ENCODE measurements at regions not wholly inside any gene's neighbourhood (a gene's known extent, or its start where the extent isn't known, plus 50 kb on each side); places are given as distances from the start of the nearest gene placed in this dataset.
"Not testable (repeated sequence)": the region's sequence is repeated elsewhere in the genome, so short reads cannot be mapped to it uniquely, and the experiment has no call there.

DNA sequence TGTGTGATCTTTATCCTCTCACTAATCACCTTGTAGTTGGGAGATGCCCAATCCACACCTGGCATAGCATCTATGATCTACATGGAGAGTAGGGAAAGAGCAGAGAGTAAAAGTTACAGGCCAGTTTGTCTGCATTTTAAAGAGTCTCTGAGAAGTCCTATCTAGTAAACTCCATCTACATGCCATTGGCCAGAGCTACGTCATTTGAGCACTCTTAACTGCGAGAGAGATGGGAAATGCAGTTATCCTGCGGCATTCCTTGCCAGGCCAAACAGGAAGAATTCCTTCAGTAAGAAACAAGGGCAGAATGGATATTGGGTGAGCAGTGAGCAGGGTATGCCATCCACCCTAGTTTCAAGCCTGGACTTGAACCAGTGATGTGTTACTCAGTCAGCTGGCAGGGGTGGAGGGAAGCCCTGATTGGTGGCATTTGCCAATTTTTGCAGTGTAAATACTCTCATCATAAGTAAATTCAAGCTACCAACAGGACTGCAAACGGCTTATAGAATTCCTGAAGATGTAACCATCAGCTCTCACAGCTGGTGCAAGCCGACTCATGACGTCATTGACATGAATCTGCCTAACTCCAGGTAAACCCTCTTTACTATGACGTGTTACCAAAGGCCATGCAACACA lies 156.8 kb upstream of the MSX2 start:
- DNase-seq: no peak

DNA sequence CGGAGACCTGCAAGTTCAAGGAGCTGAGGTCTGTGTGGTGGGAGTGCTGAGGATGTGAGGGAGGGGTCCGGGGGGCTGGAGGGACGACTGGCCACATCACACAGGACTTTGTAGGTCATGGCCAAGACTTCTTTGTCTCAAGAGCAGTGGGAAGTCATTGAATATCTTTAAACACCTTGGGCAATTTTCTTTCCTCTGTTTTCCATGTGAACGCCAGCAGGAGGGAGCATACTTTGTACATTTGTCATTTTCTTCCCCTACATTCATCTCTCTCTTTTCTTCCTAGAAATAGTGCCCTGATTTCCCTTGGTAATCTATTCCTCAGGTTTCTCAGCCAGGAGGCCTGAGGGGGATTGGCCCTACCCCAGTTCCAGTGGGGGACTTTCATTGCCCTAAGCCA lies 153.7 kb upstream of the MSX2 start:
- DNase-seq: no peak

DNA sequence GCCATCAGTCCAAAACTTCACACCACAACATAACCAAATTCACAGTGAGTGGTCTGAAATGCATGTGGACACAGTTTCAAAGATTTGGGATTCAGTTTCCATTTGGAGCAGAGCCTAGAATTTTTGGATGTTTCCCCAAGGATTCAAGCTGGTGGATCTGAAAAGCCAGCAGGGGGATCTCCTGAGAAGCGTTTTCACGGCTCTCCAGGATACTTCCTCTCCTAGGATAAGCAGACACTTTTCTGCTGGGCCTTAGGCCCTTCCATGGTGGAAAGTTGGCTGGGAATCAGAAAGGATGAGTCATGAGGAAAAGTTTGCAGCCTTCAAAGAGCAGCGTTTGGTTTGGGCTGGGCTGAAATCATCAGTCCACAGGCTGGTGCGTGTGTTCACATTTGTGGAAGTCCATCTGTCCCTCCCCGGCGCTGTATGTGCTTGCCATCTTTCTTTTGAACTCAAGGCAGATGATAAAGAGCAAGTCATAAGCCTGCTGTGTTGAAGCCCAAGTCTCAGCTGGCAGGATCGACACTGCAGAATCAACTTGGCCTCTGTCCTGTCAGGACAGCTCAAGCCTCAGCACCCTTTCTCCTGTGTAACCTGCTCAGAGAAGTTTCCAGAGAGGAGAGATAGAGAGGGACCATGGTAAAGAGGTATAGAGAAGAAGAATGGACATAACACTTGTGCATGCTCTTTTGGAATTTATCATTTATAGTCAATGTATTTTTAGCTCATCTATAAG lies 152.6 kb upstream of the MSX2 start:
- DNase-seq: no peak

DNA sequence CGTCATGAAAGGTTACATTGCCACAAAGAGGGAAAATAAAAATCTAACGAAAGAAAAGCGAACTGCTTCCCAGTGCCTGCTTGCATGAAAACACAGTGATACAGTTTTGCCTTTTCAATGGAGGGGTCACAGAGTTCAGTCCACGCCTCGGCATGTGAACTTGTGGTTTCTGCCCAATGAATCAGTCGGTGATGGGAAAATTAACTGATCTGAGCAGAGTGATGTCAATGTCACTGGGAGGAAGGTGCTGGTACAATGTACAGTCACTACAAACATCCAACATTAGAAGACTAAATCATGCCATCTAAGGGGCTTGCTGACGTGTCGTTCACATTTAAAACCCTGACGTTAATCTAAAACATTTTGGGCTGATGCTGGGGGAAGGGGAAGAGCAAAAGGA lies 151.8 kb upstream of the MSX2 start:
- DNase-seq: no peak

DNA sequence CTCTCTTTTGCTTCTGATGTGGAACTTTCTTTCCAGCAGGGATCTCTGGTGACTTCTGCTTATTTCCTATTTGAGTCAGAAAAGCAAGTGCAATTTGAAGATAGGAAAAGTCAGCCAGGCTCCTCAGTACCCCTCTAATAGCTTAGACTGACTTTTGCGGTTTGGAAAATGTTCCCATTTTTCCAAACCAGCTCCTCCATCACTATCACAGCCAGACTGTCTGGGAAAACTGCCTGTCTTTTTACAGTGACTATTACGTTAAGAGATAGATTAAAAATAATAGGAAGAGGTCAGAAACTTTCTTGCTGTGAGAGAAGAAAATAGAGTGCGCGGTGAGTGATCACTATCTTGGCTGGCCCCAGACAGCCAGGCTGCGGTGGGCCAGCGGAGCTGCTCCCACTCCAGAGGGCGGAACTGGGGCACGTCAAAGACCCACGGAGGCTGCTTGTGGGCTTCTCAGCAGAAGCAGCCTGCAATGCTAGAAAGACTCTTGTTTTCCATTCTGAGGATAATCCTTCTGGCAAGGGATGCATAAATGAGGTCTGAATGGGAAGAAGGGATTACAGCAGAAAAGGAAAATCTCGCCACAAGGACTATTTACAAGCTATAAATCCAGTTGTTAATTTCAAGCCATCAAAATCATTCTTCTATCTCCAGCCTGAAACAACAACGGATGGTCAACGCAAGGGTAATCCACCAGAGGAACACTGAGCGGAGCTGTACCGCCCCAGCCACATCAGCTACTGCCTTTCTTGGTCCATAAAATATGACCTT lies 151.0 kb upstream of the MSX2 start:
- no peak for DNase-seq

DNA sequence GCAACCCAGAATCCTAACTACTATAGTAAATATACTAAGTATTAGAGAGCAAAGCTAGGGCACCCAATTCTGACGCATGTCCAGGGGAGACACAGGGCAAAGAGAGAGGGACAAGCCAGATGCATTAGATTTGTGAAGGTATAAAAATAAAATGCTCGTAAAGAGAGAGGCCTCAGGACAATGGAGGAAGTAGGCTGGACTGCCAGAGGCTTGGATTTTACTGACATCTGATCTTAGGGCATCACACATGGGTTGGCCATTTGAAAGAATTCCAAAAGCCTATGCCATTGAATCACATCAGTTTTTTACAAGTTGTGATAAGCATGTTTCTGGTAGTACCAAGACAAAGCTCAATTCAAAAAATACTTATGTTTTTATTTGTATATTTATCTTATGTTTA lies 149.3 kb upstream of the MSX2 start:
- no peak for DNase-seq

DNA sequence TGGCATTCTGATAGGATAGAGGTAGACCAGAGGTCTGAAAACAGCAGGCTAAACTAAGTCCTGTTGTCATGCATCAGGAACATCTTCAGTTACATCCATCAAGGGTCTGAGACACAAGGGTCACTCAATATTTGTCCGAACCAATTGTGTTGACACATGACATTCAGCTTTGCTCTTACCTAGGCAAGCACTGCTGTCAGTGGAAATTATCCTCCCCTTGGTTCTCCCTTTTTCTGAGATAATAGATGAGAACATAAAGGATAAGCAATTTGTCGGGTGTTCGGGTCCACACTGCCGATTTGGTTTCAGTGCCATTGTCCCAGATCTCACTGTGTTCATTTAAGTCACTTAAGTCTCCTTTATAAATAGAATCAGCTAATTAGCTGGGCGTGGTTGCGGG lies 148.3 kb upstream of the MSX2 start:
- DNase-seq: no peak

DNA sequence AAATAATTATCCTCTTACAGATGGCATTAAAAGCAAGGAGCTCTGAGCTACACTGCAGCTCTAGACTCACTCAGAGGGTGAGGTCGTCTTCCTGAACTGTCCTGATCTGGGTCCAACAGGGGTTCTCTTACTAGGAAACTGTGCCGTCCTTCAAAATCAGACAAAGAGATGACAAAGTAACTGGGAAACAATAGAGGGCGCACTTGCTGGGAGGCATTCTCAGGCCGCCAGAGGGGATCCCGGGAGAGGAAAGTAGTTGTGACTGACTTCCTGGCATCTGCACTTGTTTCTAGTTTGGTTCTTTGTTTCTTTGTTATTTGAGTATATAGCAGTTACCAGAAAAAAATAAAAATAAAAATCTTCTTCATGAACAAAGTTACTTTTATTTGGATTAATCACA lies 142.9 kb upstream of the MSX2 start:
- DNase-seq: no peak

DNA sequence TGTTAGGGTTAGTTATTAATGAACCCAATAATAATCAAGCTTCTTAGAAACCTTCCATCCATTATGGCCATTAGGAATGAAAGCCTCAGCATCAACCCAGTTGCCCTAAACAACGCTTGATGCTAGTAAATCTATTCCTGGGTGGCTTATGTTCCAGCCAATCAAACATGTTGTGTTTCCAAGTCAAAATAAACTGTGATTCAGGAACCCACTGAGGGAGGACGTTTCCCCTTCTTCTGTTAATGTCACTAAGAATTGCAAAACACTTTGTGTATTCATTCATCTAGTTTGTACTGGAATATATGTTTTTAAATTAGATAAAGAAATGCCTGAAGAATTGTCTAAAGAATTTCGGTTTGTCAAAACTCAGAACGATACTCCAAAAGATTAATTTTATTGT lies 142.5 kb upstream of the MSX2 start:
- DNase-seq: no peak

DNA sequence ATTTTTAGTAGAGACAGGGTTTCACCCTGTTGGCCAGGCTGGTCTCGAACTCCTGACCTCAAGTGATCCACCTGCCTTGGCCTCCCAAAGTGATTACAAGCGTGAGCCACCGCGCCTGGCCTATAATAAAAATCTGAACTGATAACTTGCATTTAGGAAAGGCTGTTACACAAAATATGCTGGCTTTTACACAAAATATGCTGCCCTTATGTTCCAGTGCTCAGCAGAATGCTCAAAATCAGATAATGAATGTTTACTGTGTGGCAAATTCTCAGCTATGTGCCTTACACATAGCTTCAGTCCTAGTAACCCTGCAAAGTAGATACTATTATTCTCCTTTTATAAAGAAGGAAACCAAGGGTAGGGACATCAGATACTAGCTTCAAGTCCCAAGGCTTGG lies 141.3 kb upstream of the MSX2 start:
- no peak for DNase-seq

DNA sequence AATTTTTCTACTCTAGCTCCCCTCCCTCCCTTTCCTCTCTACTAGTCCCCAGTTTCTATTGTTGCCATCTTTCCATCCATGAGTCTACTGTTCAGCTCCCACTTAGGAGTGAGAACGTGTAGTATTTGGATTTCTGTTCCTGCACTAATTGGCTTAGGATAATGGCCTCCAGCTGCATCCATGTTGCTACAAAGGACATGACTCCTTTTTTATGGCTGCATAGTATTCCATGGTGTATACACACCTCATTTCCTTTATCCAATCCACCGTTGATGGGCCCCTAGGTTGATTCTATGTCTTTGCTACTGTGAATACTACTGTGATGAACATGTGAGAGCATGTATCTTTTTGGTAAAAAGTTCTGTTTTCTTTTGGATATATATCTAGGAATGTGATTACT lies 138.9 kb upstream of the MSX2 start:
- DNase-seq: no peak

DNA sequence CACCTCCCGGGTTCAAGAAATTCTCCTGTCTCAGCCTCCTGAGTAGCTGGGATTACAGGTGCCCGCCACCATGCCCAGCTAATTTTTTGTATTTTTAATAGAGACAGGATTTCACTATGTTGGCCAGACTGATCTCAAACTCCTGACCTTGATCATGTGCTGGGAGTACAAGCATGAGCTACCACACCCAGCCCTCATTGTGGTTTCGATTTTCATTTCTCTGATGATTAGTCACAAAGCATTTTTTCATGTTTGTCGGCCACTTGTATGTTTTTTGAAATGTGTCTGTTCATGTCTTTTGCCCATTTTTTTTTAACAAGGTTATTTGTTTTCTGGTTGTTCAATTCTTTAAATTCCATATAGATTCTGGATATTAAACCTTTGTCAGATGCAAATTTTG lies 138.2 kb upstream of the MSX2 start:
- DNase-seq: not testable (repeated sequence)

DNA sequence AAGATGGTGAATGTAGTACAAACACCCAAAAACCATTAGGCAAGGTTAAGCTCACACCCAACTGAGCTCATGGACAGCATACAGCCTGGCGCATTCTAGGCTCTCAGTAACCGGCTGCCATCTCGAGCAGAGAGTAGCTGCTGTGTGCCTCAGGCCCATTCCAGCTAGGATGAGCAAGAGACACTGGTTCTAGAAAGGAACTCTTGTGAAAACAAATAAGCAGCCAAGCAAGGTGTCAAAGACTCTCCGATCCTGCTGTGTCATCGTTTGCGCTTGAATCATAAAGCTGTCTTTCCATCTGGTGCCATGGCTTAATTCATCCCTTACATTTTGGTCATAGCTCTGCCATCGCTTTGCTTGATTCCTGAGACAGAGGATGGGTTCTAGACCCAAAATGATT lies 135.4 kb upstream of the MSX2 start:
- DNase-seq: no peak

DNA sequence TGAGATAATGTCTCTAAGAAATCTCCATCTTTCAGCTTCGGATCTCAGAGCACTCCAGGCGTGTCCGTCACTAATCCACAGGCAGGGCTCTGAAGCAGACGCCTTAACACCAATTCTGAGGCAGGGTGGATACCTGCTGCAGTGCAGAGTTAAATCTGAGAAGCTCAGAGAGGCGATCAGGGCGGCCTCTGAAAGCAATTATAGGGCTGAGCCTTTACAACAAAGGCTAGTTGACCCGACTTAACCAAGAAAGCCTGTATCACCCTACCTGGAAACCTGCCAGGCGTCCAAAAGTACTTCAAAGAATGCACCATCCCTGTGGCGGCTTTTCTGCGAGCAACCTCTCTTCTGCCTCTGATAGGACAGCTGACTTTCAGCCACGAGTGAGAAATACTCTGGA lies 134.8 kb upstream of the MSX2 start:
- no peak for DNase-seq

DNA sequence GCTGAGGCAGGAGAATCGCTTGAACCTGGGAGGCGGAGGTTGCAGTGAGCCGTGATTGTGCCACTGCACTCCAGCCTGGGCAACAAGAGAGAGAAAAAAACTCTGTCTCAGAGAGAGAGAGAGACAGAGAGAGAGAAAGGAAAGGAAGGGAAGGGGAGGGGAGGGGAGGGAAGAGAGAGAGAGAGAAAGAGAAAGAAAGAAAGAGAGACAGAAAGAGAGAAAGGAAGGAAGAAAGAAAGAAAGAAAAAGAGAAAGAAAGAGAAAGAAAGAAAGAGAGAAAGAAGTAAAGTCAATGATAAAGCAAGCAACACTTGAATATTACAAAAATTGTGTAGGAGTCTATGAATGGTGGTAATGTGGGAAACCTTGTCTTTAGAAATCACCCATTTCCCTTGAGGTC lies 133.6 kb upstream of the MSX2 start:
- DNase-seq: no peak

DNA sequence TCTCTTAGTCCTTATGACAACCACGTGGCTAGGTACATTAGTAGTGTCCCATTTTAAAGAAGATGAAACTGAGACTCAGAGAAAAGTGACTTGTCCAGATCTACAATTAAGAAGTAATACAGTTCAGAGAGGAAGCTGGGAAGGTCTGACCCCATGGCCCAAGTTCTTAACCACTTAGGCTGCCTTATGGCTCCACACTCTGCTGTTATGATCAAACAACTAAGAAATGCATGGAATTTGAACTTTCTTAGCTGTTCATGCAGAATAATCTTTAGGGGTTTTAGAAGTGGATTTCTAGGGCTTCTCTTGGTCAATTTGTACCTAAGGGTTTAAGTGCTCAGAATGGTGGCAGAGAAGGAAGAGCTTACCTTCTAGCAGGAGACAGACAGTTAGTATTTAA lies 128.0 kb upstream of the MSX2 start:
- DNase-seq: no peak

DNA sequence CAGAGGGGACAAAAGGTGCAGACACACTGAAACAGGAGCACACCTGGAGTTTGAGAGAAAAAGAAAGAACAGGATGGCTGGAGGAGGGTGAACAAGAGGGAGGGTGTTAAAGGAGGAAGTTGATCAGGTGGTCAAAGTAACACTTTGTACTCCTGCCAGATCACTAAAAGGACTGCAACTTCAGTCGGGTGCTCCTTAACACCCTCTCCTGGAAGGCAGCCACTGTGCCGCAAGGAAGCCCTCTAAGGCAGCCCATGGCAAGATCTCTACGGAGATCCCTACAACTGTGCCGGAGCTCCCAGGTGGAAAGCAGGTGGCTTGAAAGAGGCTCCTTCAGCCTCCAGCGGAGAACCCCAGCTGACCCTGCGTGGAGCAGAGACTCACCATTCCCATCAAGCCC lies 124.4 kb upstream of the MSX2 start:
- no peak for DNase-seq

DNA sequence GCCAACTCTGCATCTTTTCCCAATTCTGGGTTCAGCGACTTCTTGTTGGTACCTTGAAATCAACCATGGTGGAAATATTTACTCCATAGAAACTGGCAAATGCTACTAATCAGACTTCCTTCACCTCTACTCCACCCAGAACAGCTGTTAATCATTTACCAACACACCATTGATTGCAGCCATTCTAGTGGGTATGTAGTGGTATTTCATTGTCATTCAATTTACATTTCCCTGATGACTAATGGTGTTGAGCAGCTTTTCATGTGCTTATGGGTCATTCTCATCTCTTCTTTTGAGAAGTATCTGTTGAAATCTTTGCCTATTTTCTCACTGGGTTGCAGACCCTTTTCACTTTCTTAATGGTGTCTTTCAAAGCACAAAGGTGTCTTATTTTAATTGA lies 122.4 kb upstream of the MSX2 start:
- DNase-seq: no peak

DNA sequence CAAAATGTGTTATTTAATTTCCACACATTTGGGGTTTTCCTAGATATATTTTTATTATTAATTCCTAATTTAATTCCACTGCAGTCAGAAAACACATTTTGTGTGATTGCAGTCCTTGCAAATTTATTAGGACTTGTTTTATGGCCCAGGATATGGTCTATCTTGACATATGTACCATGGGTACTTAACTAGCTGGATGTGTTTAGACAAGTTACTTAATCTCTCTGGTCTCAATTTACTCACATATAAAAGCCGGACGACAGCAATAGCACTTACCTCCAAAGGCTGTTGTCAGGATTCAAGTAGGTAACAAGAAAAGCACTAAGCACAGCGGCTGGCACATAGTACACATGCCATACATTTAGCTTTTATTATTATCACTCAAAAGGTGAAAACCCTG lies 118.2 kb upstream of the MSX2 start:
- no peak for DNase-seq

DNA sequence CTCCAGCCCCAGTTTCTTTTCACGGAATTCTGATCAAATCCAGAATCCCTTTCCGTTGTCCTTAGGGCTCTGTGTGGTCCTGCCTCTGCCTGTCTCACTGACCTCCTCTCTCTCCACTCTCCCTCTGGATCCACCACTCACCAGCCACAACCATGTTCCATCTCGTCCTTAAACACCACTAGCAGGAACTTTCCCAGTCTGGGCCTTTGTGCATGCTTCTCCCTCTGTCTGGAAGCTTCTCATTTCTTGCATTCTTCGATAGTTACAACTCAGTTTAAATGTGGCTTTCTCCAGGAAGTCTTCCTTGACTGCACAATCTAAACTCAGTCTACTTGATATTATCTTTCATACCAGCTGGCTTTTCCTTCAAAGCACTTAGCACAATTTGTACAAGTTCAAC lies 117.7 kb upstream of the MSX2 start:
- DNase-seq: no peak

DNA sequence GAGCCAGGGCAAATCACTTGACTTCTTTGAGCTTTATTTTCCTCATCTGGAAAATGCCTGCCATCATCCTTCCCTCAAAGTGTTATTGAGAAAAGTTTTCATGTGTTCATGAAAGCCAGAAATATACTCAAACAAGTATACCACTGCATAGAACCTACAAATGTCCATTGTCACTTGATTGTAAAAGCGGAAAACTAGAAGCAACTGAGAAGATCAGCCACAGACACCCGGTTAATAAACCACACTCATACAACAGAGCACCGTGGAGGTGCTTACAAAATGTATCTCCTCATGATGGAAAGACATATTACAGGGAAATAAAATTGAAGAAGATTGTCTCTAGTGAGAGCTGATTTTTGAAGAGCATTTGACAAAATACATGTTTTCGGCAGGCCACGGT lies 117.2 kb upstream of the MSX2 start:
- DNase-seq: no peak

DNA sequence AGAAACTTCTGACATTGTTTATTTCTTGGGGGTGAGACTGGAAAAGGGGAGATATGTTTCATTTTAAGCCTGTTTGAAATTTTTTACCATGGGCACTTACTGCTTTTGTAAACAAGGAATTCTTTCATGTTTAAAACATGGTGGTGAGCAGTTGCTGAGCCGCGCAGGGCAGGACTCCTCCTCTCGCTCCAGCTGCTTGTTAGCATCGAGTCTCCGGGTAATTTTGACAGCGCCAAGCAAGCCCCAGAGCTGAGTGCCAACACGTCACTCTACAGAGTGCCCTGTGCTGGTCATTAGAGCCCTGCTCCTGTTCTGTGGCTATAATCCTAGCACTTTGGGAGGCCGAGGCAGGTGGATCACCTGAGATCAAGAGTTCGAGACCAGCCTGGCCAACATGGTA lies 116.5 kb upstream of the MSX2 start:
- no peak for DNase-seq

DNA sequence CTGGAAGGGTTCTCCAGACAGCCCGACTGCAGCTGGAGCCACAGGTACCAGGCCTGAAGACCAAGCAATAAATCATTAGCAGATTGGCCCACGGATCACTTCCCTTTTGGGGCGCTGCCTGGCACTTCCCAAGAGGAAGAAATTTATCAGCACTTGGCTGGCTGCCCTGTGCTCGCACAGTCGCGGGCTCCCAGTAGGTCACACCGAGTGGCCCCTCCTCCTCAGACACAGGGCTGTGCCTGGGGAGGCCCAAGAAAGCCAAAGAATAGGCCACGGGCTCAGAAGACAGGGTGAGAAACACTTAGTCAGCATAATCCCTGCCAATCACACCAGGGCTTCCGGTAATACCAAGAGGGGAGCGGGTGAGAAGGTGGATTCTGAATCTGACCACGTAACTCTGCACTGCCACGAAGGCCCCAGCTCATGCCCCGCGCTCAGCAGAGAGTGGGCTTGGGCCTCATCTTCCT lies 115.7 kb upstream of the MSX2 start:
- DNase-seq: no peak

DNA sequence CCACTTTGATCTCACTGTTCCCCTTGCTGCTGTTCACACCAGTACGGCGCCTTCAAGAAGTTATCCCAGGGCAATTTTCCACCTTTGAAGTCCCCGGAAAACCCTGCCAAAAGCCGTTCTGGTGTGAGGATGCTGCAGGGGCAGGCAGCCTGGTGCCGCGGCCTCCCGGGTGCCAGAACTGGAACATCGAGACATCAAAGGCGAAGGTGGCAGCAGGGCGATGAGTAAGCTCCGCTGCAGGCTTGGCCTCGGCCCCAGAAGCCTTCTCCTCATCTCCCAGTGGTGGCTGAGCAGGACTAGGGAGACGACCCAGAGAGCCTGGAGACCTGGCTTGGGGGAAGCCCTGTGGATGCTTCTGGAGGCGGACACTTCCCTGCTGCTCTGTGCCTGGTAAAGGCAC lies 115.3 kb upstream of the MSX2 start:
- DNase-seq: no peak
